ACHN (cell line): ENCODE measurements at regions not wholly inside any gene's neighbourhood (a gene's known extent, or its start where the extent isn't known, plus 50 kb on each side); places are given as distances from the start of the nearest gene placed in this dataset.
"Not testable (repeated sequence)": the region's sequence is repeated elsewhere in the genome, so short reads cannot be mapped to it uniquely, and the experiment has no call there.

Source experiments
- DNase-seq: peaks from one replicate; pipeline ENCODE4 v3.0.0-alpha.2; 2015
- in situ Hi-C: cut with HindIII; loops from 2 replicates; pipeline ENCODE4 v1.10.0; 2017; ENCODE audit warnings: low sequenced_read_pairs, low pct_ligation_motif_present, low pct_unique_long_range_greater_than_20kb

GRCh38 chr2:167715932-167716331, 531.5 kb downstream of the STK39 start:
- in situ Hi-C loops = no loop called here
- no peak for DNase-seq

- DNase-seq, in situ Hi-C loops: not testable (repeated sequence)
Observed at GRCh38 chr2:167715498-167715897, 531.9 kb downstream of the STK39 start.

- DNase-seq = no peak
- in situ Hi-C loops = no loop called here
Observed at GRCh38 chr2:167712275-167712674, 535.1 kb downstream of the STK39 start.

- in situ Hi-C loops = no loop called here
- no peak for DNase-seq
Observed at GRCh38 chr2:167708998-167709397, 538.4 kb downstream of the STK39 start.

GRCh38 chr2:167706800-167707199, 540.6 kb downstream of the STK39 start:
- no peak for DNase-seq
- in situ Hi-C loops = no loop called here

GRCh38 chr2:167703441-167703840, 544.0 kb downstream of the STK39 start:
- in situ Hi-C loops = no loop called here
- no peak for DNase-seq

GRCh38 chr2:167702227-167702626, 545.2 kb downstream of the STK39 start:
- DNase-seq = no peak
- in situ Hi-C loops = no loop called here

GRCh38 chr2:167701651-167702050, 545.7 kb downstream of the STK39 start:
- in situ Hi-C loops = no loop called here
- no peak for DNase-seq

- no peak for DNase-seq
- in situ Hi-C loops = no loop called here
Observed at GRCh38 chr2:167697948-167698347, 549.4 kb downstream of the STK39 start.

GRCh38 chr2:167697194-167697593, 550.2 kb downstream of the STK39 start:
- in situ Hi-C loops = no loop called here
- no peak for DNase-seq

- in situ Hi-C loops = no loop called here
- no peak for DNase-seq
Observed at GRCh38 chr2:167692936-167693335, 554.5 kb downstream of the STK39 start.

- in situ Hi-C loops = no loop called here
- no peak for DNase-seq
Observed at GRCh38 chr2:167692191-167692590, 555.2 kb downstream of the STK39 start.

- in situ Hi-C loops = no loop called here
Observed at GRCh38 chr2:167689444-167689843, 558.0 kb downstream of the STK39 start.

GRCh38 chr2:167686691-167687090, 560.7 kb downstream of the STK39 start:
- in situ Hi-C loops = no loop called here
- DNase-seq = no peak

More at GRCh38 chr2:167689444-167689843, 558.0 kb downstream of the STK39 start:
- peak; percentile 19 for DNase-seq

GRCh38 chr2:167681234-167682015, 566.0 kb downstream of the STK39 start:
- DNase-seq = no peak
- in situ Hi-C loops = no loop called here

- DNase-seq = no peak
- in situ Hi-C loops = no loop called here
Observed at GRCh38 chr2:167678158-167678557, 569.2 kb downstream of the STK39 start.

- in situ Hi-C loops = no loop called here
- no peak for DNase-seq
Observed at GRCh38 chr2:167675906-167676305, 571.5 kb downstream of the STK39 start.

- no peak for DNase-seq
- in situ Hi-C loops = no loop called here
Observed at GRCh38 chr2:167670588-167670987, 576.8 kb downstream of the STK39 start.

- in situ Hi-C loops = no loop called here
Observed at GRCh38 chr2:167653131-167653530, 594.3 kb downstream of the STK39 start.

GRCh38 chr2:167652401-167652800, 595.0 kb downstream of the STK39 start:
- in situ Hi-C loops = no loop called here

More at GRCh38 chr2:167653131-167653530, 594.3 kb downstream of the STK39 start:
- DNase-seq = no peak

More at GRCh38 chr2:167652401-167652800, 595.0 kb downstream of the STK39 start:
- DNase-seq = no peak
